GM18868 (cell line): ENCODE measurements at regions not wholly inside any gene's neighbourhood (a gene's known extent, or its start where the extent isn't known, plus 50 kb on each side); places are given as distances from the start of the nearest gene placed in this dataset.
A peak's percentile ranks its signal among the peaks of the same experiment; 100 is the strongest.

Experiments used
- ATAC-seq: cut with Tn5 transposase; IDR thresholded peaks from one replicate; pipeline ENCODE4 v1.9.1; 2021; ENCODE audit warnings: mild to moderate bottlenecking, moderate library complexity; ENCODE audit not compliant: unreplicated experiment

DNA sequence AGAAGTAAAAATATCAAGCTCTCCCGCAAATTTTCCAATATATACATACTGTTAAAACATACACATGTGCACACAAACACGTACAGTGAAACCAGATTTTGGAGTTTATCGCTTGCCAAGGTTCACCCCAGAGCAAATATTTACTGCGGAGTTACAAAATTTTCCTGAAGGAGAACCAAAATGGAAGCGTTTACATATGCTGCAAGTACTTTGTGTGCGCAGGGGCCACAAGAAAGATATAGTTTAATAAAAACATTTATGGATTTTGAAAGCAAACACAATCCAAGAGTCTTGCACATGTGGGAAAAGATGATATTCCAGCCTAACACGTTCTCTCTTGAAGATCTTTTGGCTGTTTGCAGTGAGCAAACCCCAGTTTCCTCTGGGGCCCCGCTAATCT lies 301.3 kb upstream of the NFE2L3 start:
- no peak for ATAC-seq

DNA sequence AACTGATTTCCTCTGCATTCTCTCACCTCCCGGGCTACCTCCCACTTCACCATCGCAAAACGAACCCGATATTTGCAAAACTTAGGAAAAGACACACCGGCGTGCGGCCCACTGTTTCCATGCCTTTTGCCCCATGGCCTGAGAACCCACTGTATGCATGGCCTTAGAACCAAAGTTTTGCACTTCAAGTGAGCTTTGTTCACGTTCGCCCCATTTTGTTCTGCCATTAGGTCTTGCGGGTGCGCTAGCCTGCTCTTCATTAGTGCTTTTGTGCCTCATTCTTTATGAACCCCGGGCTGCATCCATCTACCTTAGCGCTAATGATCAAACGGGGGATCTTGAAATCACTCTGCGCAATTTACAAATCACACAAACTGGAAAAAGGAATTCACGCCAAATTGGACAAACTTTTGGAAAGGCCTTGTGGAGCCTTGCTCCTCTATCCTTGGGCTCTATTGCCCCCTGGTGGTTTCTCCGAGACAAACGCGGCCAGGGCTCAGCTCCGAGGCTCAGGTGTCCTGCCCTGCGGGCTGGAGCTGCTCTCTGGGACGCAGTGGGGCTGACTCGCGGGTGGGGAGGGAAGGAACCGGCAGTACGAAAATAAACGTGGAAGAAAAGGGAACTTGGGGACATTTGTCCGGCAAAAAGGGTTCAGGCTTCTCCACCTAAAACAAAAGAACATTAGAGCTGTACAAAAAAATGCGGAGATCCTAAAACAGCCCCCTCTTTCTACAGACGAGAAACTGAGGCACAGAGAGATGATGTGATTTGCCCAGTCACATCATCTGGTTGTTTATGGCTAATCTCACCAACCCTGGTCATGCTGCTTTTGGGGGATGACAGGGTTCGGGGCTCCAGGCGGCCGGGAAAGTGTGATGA lies 300.4 kb upstream of the NFE2L3 start:
- peak; percentile 64 for ATAC-seq

DNA sequence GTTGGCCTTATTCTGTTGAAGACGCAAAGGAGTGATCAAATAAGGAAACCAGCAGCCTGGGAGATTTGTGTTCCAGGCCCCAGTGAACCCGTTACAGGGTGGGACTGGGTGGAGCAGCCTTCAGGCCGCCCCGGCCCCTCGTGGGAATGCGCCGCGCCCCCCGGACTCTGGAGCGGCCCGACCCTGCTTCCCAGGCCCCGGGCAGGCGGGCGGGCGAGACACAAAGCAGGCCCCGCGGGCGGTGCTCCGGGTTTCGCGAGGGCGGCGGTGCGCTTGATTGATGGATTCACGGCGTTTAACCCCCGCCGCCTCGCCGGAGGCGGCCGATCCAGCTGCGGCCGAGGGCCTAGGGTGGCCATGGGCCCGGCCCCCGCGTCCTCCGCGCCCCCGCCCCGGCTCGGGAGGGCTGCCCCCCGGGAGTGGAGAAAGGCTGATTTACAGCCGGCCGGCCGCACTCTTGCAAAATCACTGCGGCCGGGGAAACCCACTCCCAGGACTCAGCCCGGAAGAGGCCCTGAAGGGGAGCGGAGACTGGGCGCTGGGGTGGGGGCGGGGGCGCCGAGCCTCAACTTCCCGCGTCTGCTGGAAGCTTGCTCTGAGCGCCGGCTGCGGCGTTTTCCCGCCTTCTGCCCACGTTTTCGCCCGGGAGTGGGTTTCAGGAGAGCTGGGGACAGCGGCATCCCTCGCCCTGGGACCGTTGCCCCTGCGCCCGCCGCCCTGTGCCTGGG lies 299.6 kb upstream of the NFE2L3 start:
- no peak for ATAC-seq

DNA sequence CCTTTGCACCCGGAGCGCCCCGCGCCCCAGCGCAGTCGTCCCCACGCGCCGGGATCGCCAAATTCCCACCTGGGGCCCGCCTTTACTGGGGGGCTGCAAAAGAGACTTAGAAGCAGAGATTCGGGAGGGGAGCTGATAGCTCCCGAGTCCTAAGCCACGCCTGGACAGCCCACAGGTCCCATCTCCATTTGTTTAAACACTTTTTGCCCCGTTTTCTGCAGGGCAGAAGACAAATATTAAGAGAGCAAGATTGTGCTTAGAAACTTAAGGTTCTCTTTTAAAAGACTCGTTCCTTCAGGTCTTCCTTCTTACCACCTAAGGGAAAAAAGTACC lies 299.1 kb upstream of the NFE2L3 start:
- ATAC-seq, result no peak

DNA sequence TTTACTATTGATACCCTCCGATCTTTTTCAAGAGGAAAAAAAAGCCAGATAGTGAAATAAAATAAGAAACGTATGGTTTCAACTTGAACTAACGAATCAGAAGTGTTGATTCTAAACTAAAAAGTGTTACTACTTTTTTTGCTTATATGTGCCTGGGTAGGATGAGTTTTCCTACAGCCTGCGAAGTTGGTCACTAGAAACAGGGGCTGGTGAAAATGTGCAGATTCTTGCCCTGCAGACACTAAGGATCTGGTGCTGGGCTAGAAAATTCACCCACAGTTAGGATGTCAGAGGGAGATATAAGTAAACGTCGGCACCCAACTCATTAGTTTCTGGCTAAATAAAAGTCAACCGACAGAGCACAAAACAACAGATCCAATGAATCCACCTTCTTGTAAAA lies 298.7 kb upstream of the NFE2L3 start:
- no peak for ATAC-seq

DNA sequence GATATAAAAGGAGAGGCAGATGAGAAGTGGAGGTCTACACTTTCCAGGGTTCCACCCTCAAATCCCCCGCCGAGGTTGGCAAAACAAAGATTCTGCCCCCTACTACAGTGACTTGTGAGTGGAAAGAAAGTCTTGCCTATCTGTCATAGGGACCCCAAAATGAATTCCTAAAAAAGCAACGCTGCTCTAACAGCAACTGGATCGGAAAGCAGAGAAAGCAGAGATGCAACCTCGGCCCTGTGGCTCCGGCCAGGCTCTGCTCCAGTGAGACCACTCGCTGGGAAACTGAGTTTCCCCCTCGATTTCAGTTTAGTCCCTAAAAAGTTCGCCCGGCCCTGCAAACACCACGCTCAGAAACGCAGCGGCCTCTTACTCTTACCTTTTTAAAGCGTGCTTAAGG lies 297.9 kb upstream of the NFE2L3 start:
- no peak for ATAC-seq

DNA sequence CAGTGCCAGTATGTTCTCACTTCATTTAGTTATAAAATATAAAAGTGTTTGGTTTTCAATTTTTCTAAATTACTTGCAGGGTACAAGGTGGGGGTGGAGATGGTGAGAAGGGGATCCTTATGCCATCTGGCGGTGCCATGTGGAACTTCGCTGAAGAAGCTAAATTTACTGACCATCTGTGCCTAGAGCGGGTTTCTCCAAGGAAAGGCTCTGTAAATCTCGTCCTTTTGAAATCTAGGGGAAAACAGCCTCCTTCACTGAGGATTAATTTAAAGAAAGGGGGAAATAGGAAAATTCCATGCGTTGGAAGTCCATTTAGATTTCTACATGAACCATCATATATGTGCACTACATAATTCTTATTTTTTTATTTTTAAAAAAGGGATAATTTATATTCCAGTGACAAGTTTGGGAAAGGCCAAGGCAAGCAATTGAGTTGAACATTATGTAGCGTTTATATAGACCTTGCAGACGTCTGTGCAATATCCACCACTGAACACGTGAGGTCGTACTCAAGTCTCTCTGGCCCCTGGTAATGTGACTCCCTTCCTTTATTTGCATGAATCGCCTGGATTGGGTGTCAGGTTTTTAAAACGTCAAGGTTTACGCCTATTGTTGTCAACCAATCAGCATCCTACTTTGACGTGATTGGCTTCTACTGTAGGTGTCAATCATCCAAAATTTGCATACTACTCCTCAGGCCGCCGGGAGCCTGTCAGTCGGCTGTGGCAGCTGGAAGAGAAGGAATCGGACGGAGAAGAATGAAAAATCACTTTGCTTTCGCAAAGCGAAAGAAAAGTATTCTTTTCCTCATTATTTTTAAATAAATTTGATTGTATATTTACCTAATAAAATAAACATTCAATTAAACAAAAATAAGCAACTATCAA lies 297.1 kb upstream of the NFE2L3 start:
- ATAC-seq, result no peak

DNA sequence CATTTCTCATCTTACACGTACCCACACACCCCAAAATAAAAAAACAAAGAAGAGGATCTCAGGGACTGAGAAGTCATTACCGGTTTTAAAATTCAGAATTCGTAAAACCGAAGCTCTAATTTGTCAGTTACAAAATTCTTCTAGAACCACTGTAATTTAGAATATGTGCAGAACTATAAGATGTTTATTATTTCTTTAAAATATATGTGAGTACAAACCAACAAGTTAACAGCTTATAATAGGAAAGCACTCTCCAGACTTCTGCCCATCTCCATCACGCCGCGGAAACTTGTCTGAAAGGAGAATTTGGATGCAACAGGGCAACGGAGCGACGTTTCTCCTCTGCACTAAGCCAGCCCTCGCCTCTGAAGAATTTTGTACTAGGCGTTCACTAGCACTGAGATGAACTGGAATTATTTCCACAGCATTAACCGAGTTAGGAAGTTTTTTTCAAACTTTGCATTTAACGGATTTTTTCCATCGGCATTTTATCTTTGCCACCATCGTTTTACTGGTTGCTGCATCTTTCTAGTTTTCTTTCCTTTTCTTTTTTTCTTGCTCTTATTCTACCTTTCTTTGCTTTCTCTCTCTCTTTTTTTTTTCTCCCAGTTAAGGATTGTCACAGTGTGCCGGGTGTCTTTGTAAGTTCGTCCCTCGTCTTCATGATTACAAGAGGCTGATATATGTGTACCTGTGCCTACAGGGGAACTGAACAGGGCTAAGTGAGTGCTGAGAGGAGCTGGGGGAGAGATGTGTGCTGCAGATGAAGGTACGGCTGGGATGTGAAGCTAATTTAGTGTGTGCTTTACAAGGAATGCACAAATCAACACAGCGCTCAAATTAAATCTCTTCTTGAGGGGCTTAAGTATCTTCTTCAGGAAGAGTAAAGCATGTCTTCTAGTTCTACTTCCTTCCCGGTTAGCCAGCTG lies 295.9 kb upstream of the NFE2L3 start:
- ATAC-seq, result no peak

DNA sequence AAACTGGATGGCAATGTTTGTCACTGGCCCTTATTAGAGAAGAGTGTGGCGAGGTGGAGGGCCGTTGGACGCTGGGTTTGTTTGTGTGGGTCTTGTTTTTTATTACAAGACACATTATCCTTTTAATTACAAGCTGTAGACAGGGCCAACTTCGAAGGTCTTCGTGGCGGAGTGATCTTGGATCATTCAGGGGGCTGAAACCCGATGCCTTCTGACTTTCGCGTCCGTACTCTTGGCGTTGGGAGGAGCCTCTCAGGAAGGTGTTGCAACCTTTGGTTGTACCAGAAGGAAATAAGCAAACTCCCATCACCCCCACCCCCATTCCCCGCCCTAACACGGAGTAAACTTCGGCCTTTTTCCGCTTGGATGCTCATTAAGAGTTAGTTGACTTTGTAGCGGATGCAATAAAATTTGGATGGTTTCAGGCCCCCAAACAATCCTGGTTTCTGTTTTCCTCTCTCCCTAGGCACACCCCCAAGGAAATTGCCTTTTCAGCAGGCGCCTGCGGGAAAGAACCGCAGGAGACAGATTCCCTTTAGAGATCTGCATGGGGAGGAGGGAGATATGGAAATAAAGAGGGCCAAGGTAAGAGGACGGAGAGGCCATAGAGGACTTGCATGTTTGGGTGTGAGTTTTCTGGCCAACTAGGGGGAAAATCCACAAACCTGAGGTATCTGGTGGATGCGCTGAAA lies 294.5 kb upstream of the NFE2L3 start:
- no peak for ATAC-seq

DNA sequence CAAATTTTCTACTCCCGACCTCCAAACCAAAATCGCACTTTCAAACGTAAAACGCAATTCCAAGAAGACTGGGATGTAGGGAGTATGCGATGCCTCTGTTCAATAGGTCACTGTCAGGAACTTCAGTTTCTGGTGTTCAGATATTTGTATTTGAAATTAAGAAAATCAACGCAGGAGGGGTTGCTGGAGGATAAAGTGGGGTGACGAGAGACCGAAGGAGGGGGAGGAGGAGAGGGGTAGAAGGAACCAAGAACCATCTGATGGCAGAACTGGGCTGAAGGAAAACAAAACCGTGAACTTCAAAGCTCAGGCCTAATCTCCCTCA lies 293.8 kb upstream of the NFE2L3 start:
- ATAC-seq, result no peak

DNA sequence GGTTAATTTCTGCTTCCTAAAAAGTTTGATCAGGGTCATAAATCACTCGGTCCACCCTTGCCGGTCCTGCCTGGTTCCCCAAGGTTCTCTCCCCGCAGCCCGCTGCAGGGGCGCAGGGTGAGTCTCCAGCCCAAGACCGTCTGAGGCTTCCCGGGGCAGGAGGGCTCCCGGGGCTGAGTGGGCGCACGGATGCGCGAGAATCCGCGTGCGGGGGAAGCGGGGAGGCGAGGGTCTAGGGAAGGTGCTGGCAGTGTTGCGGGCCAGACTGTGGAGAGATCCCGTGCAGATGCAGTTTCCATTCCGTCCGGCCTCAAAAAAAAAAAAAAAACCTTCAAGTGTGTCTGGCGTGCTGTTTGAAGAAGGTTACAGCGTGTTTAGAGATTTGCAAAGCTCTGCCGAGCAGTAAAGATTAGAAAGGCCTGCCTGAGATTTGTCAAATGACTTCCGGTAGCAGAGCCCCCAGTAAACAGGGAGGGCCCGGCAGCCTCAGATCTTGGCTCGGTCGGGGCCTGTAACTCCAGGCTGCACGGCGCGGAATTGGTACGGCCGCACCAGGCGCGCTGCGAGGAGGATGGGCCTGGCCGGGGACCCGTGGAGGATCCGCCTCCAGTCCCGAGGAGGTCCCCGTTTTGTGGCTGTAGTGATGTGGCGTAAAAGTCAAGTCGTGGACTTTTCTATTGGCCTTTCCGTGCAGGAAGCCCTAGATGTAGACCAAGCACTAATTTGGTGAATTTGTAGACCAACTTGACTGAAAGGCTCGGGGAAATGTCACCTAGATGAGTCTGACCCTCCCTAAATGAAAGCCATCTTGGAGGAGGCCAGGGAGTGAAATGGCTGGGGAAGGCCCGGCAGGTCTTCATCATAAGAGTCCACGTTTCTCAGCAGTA lies 293.2 kb upstream of the NFE2L3 start:
- no peak for ATAC-seq

DNA sequence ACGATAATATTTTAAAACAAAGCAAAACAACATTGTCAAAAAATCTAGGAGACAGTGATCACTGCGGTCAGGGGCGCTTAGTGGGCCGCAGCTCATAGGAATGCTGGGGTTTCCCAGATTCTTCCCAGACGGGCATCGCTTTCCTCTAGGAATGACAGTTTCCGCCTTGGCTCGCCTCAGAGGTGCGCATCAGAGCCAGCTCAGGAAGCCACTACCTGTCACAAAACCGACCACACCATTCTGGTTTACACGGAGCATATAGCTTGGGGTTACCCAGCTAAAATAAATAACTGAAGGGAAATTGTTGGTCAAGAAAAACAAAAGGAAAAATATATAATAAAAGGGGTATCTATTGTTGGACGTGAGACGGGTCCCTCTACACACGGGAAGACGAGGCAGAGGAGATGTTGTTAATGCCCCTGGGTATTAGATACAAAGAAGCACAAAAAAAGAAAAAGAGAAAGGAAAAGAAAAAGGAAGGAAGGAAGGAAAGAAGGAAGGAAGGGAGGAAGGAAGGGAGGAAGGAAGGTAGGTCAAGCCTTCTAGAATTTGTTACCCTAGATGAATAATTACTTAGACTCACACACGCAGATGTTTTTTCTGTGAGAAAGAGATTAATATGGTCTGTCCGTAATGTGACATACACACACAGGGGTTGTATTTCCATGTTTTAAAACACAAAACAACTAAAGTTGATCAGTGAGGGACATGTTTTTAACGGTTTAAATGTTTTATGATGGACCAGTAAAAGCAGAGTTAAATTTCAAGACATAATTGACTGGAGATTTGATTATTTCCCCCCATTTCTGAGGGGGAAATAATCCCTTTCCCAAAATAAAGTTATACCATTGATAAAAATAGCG lies 292.4 kb upstream of the NFE2L3 start:
- no peak for ATAC-seq

DNA sequence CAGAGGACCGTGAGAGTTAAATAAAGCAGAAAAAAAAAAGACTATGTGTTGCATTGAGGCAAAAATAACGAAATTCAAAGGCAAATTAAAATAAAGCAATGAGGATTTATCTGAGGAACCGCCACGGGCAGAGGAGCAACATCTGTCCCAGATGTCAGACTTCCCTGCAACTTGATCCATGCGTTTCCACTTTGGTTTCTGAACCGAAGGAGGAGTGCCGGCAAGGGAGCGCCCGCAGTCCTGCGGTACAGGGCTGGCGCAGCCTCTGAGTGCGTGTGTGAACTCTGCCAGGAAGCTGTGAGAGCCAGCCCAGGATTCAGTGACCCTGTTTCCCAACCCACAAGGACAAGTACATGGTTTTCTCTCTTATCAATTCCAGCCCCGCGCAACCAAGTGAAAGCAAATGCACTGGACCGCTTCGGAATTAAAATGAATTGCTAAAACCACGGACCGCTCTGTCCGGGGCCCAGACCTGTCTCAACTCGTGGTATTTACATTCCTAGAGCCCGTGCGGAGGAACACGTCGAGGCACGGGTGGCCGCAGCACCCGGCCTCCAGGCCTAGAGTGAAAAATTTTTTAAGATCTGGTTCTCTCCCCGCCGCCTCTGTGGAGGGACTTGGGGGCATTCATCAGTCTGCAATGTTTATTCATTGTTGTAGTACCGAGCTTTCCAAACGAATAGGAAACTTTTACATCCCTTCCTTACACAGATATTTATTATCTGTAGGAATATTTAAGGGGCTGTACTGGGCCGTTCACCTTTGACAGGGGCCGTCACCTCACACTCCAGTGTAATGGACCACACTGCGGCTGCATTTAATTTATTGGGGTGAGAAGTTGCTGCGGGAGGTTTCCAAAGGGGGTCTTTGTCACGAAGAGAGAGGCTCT lies 291.5 kb upstream of the NFE2L3 start:
- ATAC-seq, result no peak

DNA sequence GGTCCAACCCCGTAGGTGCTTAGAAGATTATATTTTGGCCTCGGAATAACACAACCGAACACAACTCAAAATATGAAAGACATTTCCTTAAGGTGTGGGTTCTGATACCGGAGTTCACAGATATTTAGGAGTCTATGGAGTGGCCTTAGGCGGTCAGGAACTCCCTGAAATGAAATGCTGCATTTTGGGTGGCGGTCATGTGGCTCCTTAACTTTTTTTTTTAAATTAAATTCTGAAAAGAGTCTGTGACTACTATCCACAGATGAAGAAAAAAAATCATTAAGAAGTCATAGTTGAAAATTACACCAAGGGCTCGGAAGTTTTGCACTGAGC lies 290.9 kb upstream of the NFE2L3 start:
- ATAC-seq, result no peak

DNA sequence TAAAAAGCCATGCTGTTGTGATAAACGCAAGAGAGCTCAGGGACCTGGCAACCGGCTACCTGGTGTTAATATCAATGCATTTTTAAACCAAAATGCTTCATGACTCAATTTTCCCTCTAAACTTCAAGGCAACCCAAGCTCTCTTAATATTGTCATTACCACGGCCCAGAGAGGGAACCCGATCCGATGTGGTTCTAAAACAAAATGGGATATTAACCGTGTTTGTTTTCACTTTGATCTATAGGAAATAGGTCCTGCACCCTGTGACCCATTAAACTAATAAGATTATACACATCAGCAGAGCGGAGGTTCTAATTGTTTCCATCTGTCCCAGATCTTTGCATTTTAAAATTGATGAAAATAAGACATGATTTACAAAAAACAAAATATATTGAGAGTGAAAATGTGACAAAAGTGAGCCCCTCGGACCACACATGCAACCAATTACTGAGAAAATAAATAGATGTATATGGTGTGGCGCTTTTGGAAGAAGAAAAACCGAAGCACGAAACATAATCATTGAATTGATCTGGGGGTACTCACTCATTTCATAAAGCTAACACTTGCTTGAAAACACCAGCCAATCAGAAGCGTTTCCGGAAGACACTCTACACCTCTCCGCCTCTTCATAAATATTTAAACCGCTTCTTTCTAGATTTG lies 290.3 kb upstream of the NFE2L3 start:
- no peak for ATAC-seq

DNA sequence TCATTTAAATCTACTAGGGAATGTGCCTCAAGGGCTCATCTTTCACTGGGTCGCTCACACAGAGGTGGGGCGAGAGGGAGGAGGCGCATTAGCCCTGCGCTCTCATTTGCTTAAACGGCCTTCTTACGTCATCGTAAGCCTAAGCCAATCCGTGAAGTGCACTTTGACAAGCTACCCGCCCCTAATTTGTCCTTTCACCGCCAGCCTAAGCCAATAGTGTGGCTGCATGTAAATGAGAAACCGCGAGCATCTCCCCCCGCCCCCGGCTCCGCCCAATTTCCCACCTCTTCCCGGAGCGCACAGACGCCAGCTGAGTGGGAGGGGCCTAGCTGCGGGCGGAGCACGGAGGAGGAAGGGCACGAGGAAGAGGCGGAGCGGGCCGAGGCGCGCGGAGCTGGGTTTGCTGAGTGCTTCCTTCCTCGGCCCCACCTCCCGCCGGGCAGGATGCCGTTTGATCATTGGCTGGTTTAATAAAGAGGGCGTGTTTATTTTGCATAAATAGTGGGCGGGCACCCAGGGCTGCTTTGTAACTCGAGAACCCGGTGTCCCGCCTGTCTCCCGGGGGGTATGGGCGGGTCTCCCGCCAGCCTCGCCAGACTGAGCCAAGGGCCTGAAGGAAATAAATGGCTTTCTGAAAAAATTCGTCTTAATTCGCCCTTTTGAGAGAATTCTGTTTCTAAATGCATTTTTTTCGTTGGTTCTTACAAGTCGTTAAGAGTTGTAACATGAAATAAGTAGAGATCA lies 289.6 kb upstream of the NFE2L3 start:
- ATAC-seq, result peak; percentile 91
